IMR-90 (cell line): ENCODE measurements at regions not wholly inside any gene's neighbourhood (a gene's known extent, or its start where the extent isn't known, plus 50 kb on each side); places are given as distances from the start of the nearest gene placed in this dataset.

Experiments used
- ATAC-seq: fragments of 200-7000 bp; cut with Tn5 transposase; 2 replicates; pipeline ENCODE4 v1.9.1; 2020; ENCODE audit warnings: low read depth, mild to moderate bottlenecking, moderate library complexity
- BruUV-seq: library from RNA; stranded (reverse); fragments of 400-500 nt; replicated peaks from 2 replicates; lab custom pipeline; 2021; lab: Mats Ljungman, UMichigan
- CTCF ChIA-PET: fragments of 300-600 bp; formaldehyde crosslinking; extraction: SDS; loops from one replicate; lab custom pipeline; 2021; ENCODE audit warnings: antibody characterized with exemption; lab: Yijun Ruan, JAX
- POLR2A ChIA-PET: fragments of 300-600 bp; sonication (Branson Sonifier 250); formaldehyde crosslinking; loops from one replicate; lab custom pipeline; 2022; ENCODE audit warnings: antibody characterized with exemption; ENCODE audit not compliant: unreplicated experiment; lab: Charles Lee
- DNase-seq: peaks from one replicate; pipeline ENCODE4 v3.0.0; 2013
- H2AFZ ChIP-seq: replicated peaks from 2 replicates; pipeline ENCODE3; 2013; ENCODE audit warnings: low read length, mild to moderate bottlenecking; ENCODE audit not compliant: poor library complexity
- H2AK5ac ChIP-seq: 2 replicates; pipeline ENCODE4 v1.6.1; 2013; ENCODE audit warnings: low read depth, low read length, inconsistent platforms
- H2AK9ac ChIP-seq: replicated peaks from 2 replicates; pipeline ENCODE3; 2013; ENCODE audit warnings: mild to moderate bottlenecking, low read depth, low read length, moderate library complexity; ENCODE audit not compliant: poor library complexity
- H2BK120ac ChIP-seq: 2 replicates; pipeline ENCODE4 v1.6.1; 2013; ENCODE audit warnings: low read depth, low read length, inconsistent platforms
- H2BK15ac ChIP-seq: 3 replicates; pipeline ENCODE4 v1.6.1; 2013; ENCODE audit warnings: low read depth, low read length, inconsistent platforms
- H2BK20ac ChIP-seq: 2 replicates; pipeline ENCODE4 v1.6.1; 2013; ENCODE audit warnings: low read depth, mild to moderate bottlenecking, inconsistent platforms, low read length, moderate library complexity
- H2BK5ac ChIP-seq: 2 replicates; pipeline ENCODE4 v1.6.1; 2013; ENCODE audit warnings: mild to moderate bottlenecking, low read depth, low read length, inconsistent platforms; ENCODE audit not compliant: poor library complexity, severe bottlenecking
- H3K14ac ChIP-seq: replicated peaks from 2 replicates; pipeline ENCODE4 v1.6.1; 2013; ENCODE audit warnings: low read depth, low read length, inconsistent platforms
- H3K18ac ChIP-seq: 2 replicates; pipeline ENCODE4 v1.6.1; 2013; ENCODE audit warnings: low read depth, low read length, control low read depth
- H3K23ac ChIP-seq: 2 replicates; pipeline ENCODE4 v1.6.1; 2013; ENCODE audit warnings: low read depth, low read length, inconsistent platforms
- H3K27ac ChIP-seq: 2 replicates; pipeline ENCODE4 v1.5.1; 2013; ENCODE audit warnings: mild to moderate bottlenecking, control low read depth, low read length; ENCODE audit not compliant: insufficient read depth
- H3K27me3 ChIP-seq: 2 replicates; pipeline ENCODE4 v1.6.1; 2013; ENCODE audit warnings: low read length; ENCODE audit not compliant: control insufficient read depth, insufficient read depth
- H3K36me3 ChIP-seq: 2 replicates; pipeline ENCODE4 v1.6.1; 2013; ENCODE audit warnings: low read length, mixed read lengths; ENCODE audit not compliant: control insufficient read depth, insufficient read depth
- H3K4ac ChIP-seq: 2 replicates; pipeline ENCODE4 v1.6.1; 2013; ENCODE audit warnings: low read depth, low read length, inconsistent platforms
- H3K4me1 ChIP-seq: 2 replicates; pipeline ENCODE4 v1.6.1; 2013; ENCODE audit warnings: low read length, mixed read lengths; ENCODE audit not compliant: control insufficient read depth, insufficient read depth
- H3K4me2 ChIP-seq: 2 replicates; pipeline ENCODE4 v1.6.1; 2013; ENCODE audit warnings: low read depth, mild to moderate bottlenecking, control low read depth, low read length, moderate library complexity
- H3K4me3 ChIP-seq: 2 replicates; pipeline ENCODE4 v1.5.1; 2013; ENCODE audit warnings: low read depth, mild to moderate bottlenecking, control low read depth, low read length, moderate library complexity; ENCODE audit not compliant: insufficient read depth
- H3K56ac ChIP-seq: 2 replicates; pipeline ENCODE4 v1.6.1; 2013; ENCODE audit warnings: low read length, inconsistent platforms; ENCODE audit not compliant: insufficient read depth; ENCODE audit errors: extremely low read depth
- H3K79me1 ChIP-seq, 2 experiments: 2 replicates each; pipeline ENCODE4 v1.6.1; 2013; ENCODE audit warnings: low read length in 2 of 2, inconsistent platforms in 1 of 2, low read depth in 1 of 2
- H3K9ac ChIP-seq: 2 replicates; pipeline ENCODE4 v1.6.1; 2013; ENCODE audit warnings: low read depth, low read length, control low read depth
- H3K9me1 ChIP-seq: 2 replicates; pipeline ENCODE4 v1.6.1; 2013; ENCODE audit warnings: low read length, inconsistent platforms; ENCODE audit not compliant: insufficient read depth
- H3K9me3 ChIP-seq: 2 replicates; pipeline ENCODE4 v1.6.1; 2013; ENCODE audit warnings: low read length; ENCODE audit not compliant: control insufficient read depth, insufficient read depth
- H4K20me1 ChIP-seq: 2 replicates; pipeline ENCODE4 v1.6.1; 2013; ENCODE audit warnings: low read length, inconsistent platforms; ENCODE audit not compliant: insufficient read depth
- H4K5ac ChIP-seq: 2 replicates; pipeline ENCODE4 v1.6.1; 2013; ENCODE audit warnings: mild to moderate bottlenecking, low read depth, low read length, control low read depth
- H4K8ac ChIP-seq, 2 experiments: 2 replicates each; pipeline ENCODE4 v1.6.1; 2013; ENCODE audit warnings: low read depth in 2 of 2, low read length in 2 of 2, control low read depth in 1 of 2, inconsistent platforms in 1 of 2
- H4K91ac ChIP-seq: 2 replicates; pipeline ENCODE4 v1.6.1; 2013; ENCODE audit warnings: low read depth, low read length, inconsistent platforms; ENCODE audit not compliant: insufficient read depth
- BHLHE40 ChIP-seq: fragments of 150-350 bp; IDR thresholded peaks from 2 replicates; pipeline ENCODE4 v1.6.1; 2016; ENCODE audit warnings: mild to moderate bottlenecking, low read depth, low read length
- CEBPB ChIP-seq: IDR thresholded peaks from 2 replicates; pipeline ENCODE4 v1.6.1; 2012; ENCODE audit warnings: low read depth, low read length, improper control_type of control experiment
- CHD1 ChIP-seq: IDR thresholded peaks from 2 replicates; pipeline ENCODE4 v1.6.1; 2012; ENCODE audit warnings: low read depth, low read length, improper control_type of control experiment
- FOS ChIP-seq: fragments of 150-350 bp; IDR thresholded peaks from 2 replicates; pipeline ENCODE4 v1.6.1; 2016; ENCODE audit warnings: low read depth, low read length
- MAFK ChIP-seq: IDR thresholded peaks from 2 replicates; pipeline ENCODE4 v1.6.1; 2012; ENCODE audit warnings: low read depth, low read length, improper control_type of control experiment
- MAZ ChIP-seq: IDR thresholded peaks from 2 replicates; pipeline ENCODE4 v1.6.1; 2012; ENCODE audit warnings: low read depth, mild to moderate bottlenecking, low read length, improper control_type of control experiment, moderate library complexity, borderline replicate concordance
- MXI1 ChIP-seq: IDR thresholded peaks from 2 replicates; pipeline ENCODE4 v1.6.1; 2012; ENCODE audit warnings: low read depth, mild to moderate bottlenecking, low read length, moderate library complexity, borderline replicate concordance
- NFE2L2 ChIP-seq: fragments of 150-350 bp; IDR thresholded peaks from 2 replicates; pipeline ENCODE4 v1.6.1; 2016; ENCODE audit warnings: low read depth, mild to moderate bottlenecking, low read length
- POLR2A ChIP-seq: IDR thresholded peaks from 2 replicates; pipeline ENCODE4 v1.6.1; 2012; ENCODE audit warnings: mild to moderate bottlenecking, low read depth, low read length
- RAD21 ChIP-seq: IDR thresholded peaks from 2 replicates; pipeline ENCODE4 v1.6.1; 2012; ENCODE audit warnings: low read length, improper control_type of control experiment
- RCOR1 ChIP-seq: IDR thresholded peaks from 2 replicates; pipeline ENCODE4 v1.6.1; 2012; ENCODE audit warnings: mild to moderate bottlenecking, low read length, improper control_type of control experiment; ENCODE audit not compliant: insufficient replicate concordance
- RFX5 ChIP-seq: IDR thresholded peaks from 2 replicates; pipeline ENCODE4 v1.8.0; 2012; ENCODE audit warnings: low read depth, mild to moderate bottlenecking, low read length, moderate library complexity
- SMC3 ChIP-seq: fragments of 150-350 bp; IDR thresholded peaks from 2 replicates; pipeline ENCODE4 v1.6.1; 2016; ENCODE audit warnings: low read depth, mild to moderate bottlenecking, antibody characterized with exemption, low read length, moderate library complexity
- WGBS, 2 experiments: methylation state at CpG; one replicate each; pipeline versions ENCODE4 v1.1.5 to v1.1.7; 2013; ENCODE audit warnings: missing lambda C conversion rate in 2 of 2; ENCODE audit not compliant: insufficient read length in 1 of 2; ENCODE audit errors: extremely low coverage in 2 of 2; 5-methylcytosine and 5-hydroxymethylcytosine counted together
- dilution Hi-C: fragments of 300-500 bp; cut with HindIII; formaldehyde crosslinking; loops from one replicate; pipeline ENCODE4 v1.14.3; 2018; ENCODE audit warnings: low sequenced_read_pairs; ENCODE audit not compliant: unreplicated experiment
- in situ Hi-C: fragments of 300-500 bp; cut with MboI; formaldehyde crosslinking; loops from 3 replicates; pipeline ENCODE4 v1.14.3; 2019; ENCODE audit warnings: low sequenced_read_pairs, inconsistent platforms, mixed read lengths
- intact Hi-C: fragments of 100-400 bp; cut with micrococcal nuclease; formaldehyde crosslinking; loops from 2 replicates; pipeline ENCODE4 v1.10.0; 2022
- TF ChIP-seq, protein P1 (sequence below): conservative IDR thresholded peaks from 2 replicates; pipeline ENCODE4 v1.5.1; 2012; ENCODE audit warnings: mild to moderate bottlenecking, low read depth, low read length, improper control_type of control experiment
- TF ChIP-seq, protein P2 (sequence below): fragments of 150-350 bp; IDR thresholded peaks from 2 replicates; pipeline ENCODE4 v1.6.1; 2016; ENCODE audit warnings: low read depth, mild to moderate bottlenecking, low read length, moderate library complexity, borderline replicate concordance
- TF ChIP-seq, protein P3 (sequence below): fragments of 150-350 bp; IDR thresholded peaks from 2 replicates; pipeline ENCODE4 v1.6.1; 2017; ENCODE audit warnings: mild to moderate bottlenecking, antibody characterized with exemption, low read length, low read depth

DNA sequence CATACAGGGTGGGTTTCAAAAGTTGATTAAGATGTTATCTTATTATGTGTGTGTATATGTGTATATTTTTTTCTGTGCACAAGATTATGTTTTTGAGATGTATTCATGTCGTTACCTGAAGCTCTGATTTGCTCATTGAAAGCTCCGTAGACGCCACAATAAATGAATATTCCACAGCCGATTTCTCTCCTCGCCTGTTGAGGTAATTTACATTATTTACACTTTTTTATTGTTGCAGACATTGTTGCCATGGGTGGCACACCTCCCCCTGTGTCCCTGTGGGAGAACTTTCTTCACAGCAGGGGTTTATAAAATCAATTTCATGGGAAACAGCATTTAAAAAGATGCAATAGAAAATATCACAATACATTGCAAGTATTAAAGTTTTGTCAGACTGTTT, 100.6 kb downstream of the GLI2 start:
- H4K91ac ChIP-seq: no peak overlapping the region

More for the DNA sequence above, 100.6 kb downstream of the GLI2 start:
- Histone ChIP-seq H3K4me2 (no peak overlapping the region), H2BK20ac (no peak overlapping the region), H2BK15ac (no peak overlapping the region), H3K14ac (no peak overlapping the region), H3K27me3 (no peaks in the 10 kb centered on the region), H2BK5ac (no peak overlapping the region), H4K8ac (no peak overlapping the region), H3K4me1 (peaks cover 7% of the 10 kb centered on the region; the same call in 1 of the 2 replicates), H3K23ac (no peak overlapping the region; the same call in 1 of the 2 replicates), H4K5ac (no peak overlapping the region), H2AK9ac (no peak overlapping the region), H3K27ac (no peak overlapping the region), H3K56ac (no peak overlapping the region), H3K4me3 (no peak overlapping the region), H3K9me3 (0 out of 2 replicates have a peak, but pooled peaks cover 1% of the 10 kb centered on the region), H3K36me3 (peaks cover 9% of the 10 kb centered on the region), H4K20me1 (peaks cover 63% of the 10 kb centered on the region), H3K4ac (no peak overlapping the region; the same call in 1 of the 2 replicates), H3K18ac (no peak overlapping the region), H2AK5ac (no peak overlapping the region), H3K9me1 (peaks cover 45% of the 10 kb centered on the region), H3K9ac (no peak overlapping the region), H2AFZ (no peak overlapping the region), H3K79me1 (peaks cover 35 to 68% of the 10 kb centered on the region in 2 experiments), H2BK120ac (no peak overlapping the region)
- DNase-seq (no peak), ATAC-seq (no peak)
- in situ Hi-C loops (no loop called here), intact Hi-C loops (no loop called here), dilution Hi-C loops (no loop called here)
- ChIA-PET POLR2A (no interaction called here), CTCF (no interaction called here)
- no CpG with 5 or more reads among the region's 5 CpGs for WGBS, 2 experiments
- TF ChIP-seq, protein P1, sequence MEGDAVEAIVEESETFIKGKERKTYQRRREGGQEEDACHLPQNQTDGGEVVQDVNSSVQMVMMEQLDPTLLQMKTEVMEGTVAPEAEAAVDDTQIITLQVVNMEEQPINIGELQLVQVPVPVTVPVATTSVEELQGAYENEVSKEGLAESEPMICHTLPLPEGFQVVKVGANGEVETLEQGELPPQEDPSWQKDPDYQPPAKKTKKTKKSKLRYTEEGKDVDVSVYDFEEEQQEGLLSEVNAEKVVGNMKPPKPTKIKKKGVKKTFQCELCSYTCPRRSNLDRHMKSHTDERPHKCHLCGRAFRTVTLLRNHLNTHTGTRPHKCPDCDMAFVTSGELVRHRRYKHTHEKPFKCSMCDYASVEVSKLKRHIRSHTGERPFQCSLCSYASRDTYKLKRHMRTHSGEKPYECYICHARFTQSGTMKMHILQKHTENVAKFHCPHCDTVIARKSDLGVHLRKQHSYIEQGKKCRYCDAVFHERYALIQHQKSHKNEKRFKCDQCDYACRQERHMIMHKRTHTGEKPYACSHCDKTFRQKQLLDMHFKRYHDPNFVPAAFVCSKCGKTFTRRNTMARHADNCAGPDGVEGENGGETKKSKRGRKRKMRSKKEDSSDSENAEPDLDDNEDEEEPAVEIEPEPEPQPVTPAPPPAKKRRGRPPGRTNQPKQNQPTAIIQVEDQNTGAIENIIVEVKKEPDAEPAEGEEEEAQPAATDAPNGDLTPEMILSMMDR: no peak
- TF ChIP-seq MAZ (no peak), RAD21 (no peak), MAFK (no peak), RFX5 (no peak), BHLHE40 (no peak), CHD1 (no peak), SMC3 (no peak), POLR2A (no peak), NFE2L2 (no peak), RCOR1 (no peak), CEBPB (no peak), MXI1 (no peak), FOS (no peak)
- TF ChIP-seq, protein P2, sequence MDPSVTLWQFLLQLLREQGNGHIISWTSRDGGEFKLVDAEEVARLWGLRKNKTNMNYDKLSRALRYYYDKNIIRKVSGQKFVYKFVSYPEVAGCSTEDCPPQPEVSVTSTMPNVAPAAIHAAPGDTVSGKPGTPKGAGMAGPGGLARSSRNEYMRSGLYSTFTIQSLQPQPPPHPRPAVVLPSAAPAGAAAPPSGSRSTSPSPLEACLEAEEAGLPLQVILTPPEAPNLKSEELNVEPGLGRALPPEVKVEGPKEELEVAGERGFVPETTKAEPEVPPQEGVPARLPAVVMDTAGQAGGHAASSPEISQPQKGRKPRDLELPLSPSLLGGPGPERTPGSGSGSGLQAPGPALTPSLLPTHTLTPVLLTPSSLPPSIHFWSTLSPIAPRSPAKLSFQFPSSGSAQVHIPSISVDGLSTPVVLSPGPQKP: no peak
- TF ChIP-seq, protein P3, sequence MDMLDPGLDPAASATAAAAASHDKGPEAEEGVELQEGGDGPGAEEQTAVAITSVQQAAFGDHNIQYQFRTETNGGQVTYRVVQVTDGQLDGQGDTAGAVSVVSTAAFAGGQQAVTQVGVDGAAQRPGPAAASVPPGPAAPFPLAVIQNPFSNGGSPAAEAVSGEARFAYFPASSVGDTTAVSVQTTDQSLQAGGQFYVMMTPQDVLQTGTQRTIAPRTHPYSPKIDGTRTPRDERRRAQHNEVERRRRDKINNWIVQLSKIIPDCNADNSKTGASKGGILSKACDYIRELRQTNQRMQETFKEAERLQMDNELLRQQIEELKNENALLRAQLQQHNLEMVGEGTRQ: no peak
- BruUV-seq: no TSS peak
